GM23248 (cell line): ENCODE measurements at regions not wholly inside any gene's neighbourhood (a gene's known extent, or its start where the extent isn't known, plus 50 kb on each side); places are given as distances from the start of the nearest gene placed in this dataset.

ENCODE experiments used
- DNase-seq: peaks from one replicate; pipeline ENCODE4 v3.0.0-alpha.2; 2015
- H2AFZ ChIP-seq: fragments of 200-600 bp; sonication (generic); 2 replicates; pipeline ENCODE4 v1.6.1; 2016; ENCODE audit warnings: antibody characterized with exemption
- H3F3A ChIP-seq: fragments of 200-600 bp; sonication (generic); 2 replicates; pipeline ENCODE4 v1.6.1; 2016; ENCODE audit warnings: mild to moderate bottlenecking, antibody characterized with exemption, mixed run types; ENCODE audit not compliant: insufficient read depth
- H3K27ac ChIP-seq: fragments of 200-600 bp; sonication (generic); 2 replicates; pipeline ENCODE4 v1.5.1; 2016; ENCODE audit warnings: mild to moderate bottlenecking
- H3K27me3 ChIP-seq: fragments of 200-600 bp; sonication (generic); replicated peaks from 2 replicates; pipeline ENCODE4 v1.6.1; 2016; ENCODE audit warnings: mild to moderate bottlenecking; ENCODE audit not compliant: insufficient read depth
- H3K36me3 ChIP-seq: fragments of 200-600 bp; sonication (generic); 2 replicates; pipeline ENCODE4 v1.6.1; 2016; ENCODE audit warnings: low read depth, mild to moderate bottlenecking
- H3K4me1 ChIP-seq: fragments of 200-600 bp; sonication (generic); 2 replicates; pipeline ENCODE4 v1.6.1; 2016; ENCODE audit warnings: mild to moderate bottlenecking; ENCODE audit not compliant: insufficient read depth
- H3K4me2 ChIP-seq: fragments of 200-600 bp; sonication (generic); one replicate; pipeline ENCODE4 v1.6.1; 2016; ENCODE audit warnings: mild to moderate bottlenecking; ENCODE audit not compliant: unreplicated experiment
- H3K4me3 ChIP-seq: fragments of 200-600 bp; sonication (generic); 2 replicates; pipeline ENCODE4 v1.5.1; 2016; ENCODE audit warnings: mild to moderate bottlenecking
- H3K79me2 ChIP-seq: fragments of 200-600 bp; sonication (generic); 2 replicates; pipeline ENCODE4 v1.6.1; 2016; ENCODE audit warnings: mild to moderate bottlenecking; ENCODE audit not compliant: insufficient read depth
- H3K9ac ChIP-seq: fragments of 200-600 bp; sonication (generic); 2 replicates; pipeline ENCODE4 v1.6.1; 2016; ENCODE audit warnings: mild to moderate bottlenecking
- H3K9me2 ChIP-seq: fragments of 200-600 bp; sonication (generic); 2 replicates; pipeline ENCODE4 v1.6.1; 2016; ENCODE audit warnings: mixed run types, mild to moderate bottlenecking, moderate library complexity; ENCODE audit not compliant: insufficient read depth
- H3K9me3 ChIP-seq: fragments of 200-600 bp; sonication (generic); one replicate; pipeline ENCODE4 v1.6.1; 2017; ENCODE audit warnings: low read depth
- H4K20me1 ChIP-seq: fragments of 200-600 bp; sonication (generic); 2 replicates; pipeline ENCODE4 v1.6.0; 2016; ENCODE audit not compliant: insufficient read depth
- EZH2 ChIP-seq: fragments of 200-600 bp; sonication (generic); IDR thresholded peaks from 2 replicates; pipeline ENCODE4 v1.6.1; 2018; ENCODE audit warnings: antibody characterized with exemption, mild to moderate bottlenecking; ENCODE audit not compliant: insufficient read depth, poor library complexity, severe bottlenecking
- EZH2phosphoT487 ChIP-seq: fragments of 200-600 bp; sonication (generic); IDR thresholded peaks from 2 replicates; pipeline ENCODE4 v1.6.1; 2018; ENCODE audit warnings: antibody characterized with exemption, moderate library complexity, mild to moderate bottlenecking, low read depth; ENCODE audit not compliant: insufficient read depth
- WGBS, 2 experiments: methylation state at CpG; one replicate each; pipeline ENCODE4 v1.1.6; 2015 to 2017; ENCODE audit warnings: low lambda C conversion rate in 2 of 2, low coverage in 1 of 2; ENCODE audit errors: missing lambda C conversion rate in 2 of 2; 5-methylcytosine and 5-hydroxymethylcytosine counted together
- in situ Hi-C: fragments of 300-500 bp; cut with MboI; formaldehyde crosslinking; loops from 2 replicates; pipeline ENCODE4 v1.15.0; 2020

GRCh38 chr22:27086080-27087044 is 429.0 kb downstream of the MIAT start:
- peaks cover 14% of the 10 kb centered on the region; the same call in 1 of the 2 replicates for H3K27me3 ChIP-seq
- no peaks in the 10 kb centered on the region for H3K4me1 ChIP-seq
- no peaks in the 10 kb centered on the region for H4K20me1 ChIP-seq
- no peak for DNase-seq
- no peaks in the 10 kb centered on the region for H3F3A ChIP-seq
- no peaks in the 10 kb centered on the region for H3K79me2 ChIP-seq
- TF ChIP-seq EZH2phosphoT487 (no peak), EZH2 (no peak)
- H3K4me2 ChIP-seq, result no peak overlapping the region
- H3K9ac ChIP-seq, result no peak overlapping the region
- no peak overlapping the region for H3K4me3 ChIP-seq
- no peaks in the 10 kb centered on the region for H3K36me3 ChIP-seq
- no peak overlapping the region for H2AFZ ChIP-seq
- in situ Hi-C loops, result no loop called here
- 43 to 45% methylated on average over 17 to 18 of the region's 18 CpGs for WGBS, 2 experiments
- H3K9me3 ChIP-seq, result no peaks in the 10 kb centered on the region
- no peaks in the 10 kb centered on the region for H3K9me2 ChIP-seq
- no peak overlapping the region for H3K27ac ChIP-seq

DNA sequence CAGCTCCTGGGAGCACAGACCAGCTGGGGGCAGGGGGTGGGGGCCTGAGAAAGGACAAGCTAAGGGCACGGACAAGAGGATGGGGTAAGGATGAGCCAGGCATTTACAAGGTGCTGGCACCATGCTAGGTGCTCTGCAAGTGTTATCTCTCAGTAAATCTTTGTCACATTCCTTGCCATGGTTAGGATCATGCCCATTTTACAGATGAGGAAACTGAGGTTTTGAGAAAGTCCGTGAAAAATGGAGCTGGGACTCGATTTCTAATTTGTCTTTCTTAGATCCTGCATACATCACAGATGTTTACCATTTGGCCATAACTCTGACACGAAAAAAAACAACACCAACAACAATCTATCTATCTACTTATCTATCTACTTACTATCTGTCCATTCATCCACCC is 429.7 kb downstream of the MIAT start:
- WGBS, 2 experiments, result 56 to 58% methylated on average over 4 of the region's 4 CpGs
- TF ChIP-seq EZH2phosphoT487, result no peak
- TF ChIP-seq EZH2, result no peak

DNA sequence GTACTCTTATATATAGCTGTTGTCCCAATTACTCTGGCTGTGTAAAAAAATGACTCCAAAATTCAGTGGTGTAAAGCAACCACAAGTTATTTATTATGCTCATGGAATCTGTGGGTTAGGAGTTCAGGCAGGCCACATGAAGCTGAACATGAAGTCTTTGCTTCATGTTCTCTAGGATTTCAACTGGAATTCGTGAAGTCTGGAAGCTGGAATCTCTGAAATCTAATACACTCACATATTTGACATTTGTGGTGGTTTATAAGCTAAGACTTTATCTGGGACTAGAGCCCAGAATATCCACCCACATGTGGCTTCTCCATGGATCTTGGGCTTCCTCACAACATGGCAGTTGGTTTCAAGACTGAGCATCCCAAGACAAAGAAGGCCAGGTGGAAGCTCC is 430.6 kb downstream of the MIAT start:
- 0 to 7% methylated on average over 1 of the region's 1 CpG for WGBS, 2 experiments
- TF ChIP-seq EZH2phosphoT487 (no peak), EZH2 (no peak)
- no peaks in the 10 kb centered on the region for H3K36me3 ChIP-seq
- no peak overlapping the region for H3K9ac ChIP-seq
- no peak overlapping the region for H2AFZ ChIP-seq
- no peaks in the 10 kb centered on the region for H3F3A ChIP-seq
- no peak overlapping the region for H3K4me3 ChIP-seq
- no peaks in the 10 kb centered on the region for H3K4me1 ChIP-seq
- in situ Hi-C loops, result no loop called here
- H3K9me3 ChIP-seq, result no peaks in the 10 kb centered on the region
- peak; percentile 19 for DNase-seq
- H4K20me1 ChIP-seq, result no peaks in the 10 kb centered on the region
- no peaks in the 10 kb centered on the region for H3K9me2 ChIP-seq
- H3K79me2 ChIP-seq, result no peaks in the 10 kb centered on the region
- no peak overlapping the region for H3K4me2 ChIP-seq
- peaks cover 24% of the 10 kb centered on the region; the same call in 1 of the 2 replicates for H3K27me3 ChIP-seq
- no peak overlapping the region for H3K27ac ChIP-seq

More for the DNA sequence above, 429.7 kb downstream of the MIAT start:
- Histone ChIP-seq H3K9me2 (no peaks in the 10 kb centered on the region), H3K27ac (no peak overlapping the region), H4K20me1 (no peaks in the 10 kb centered on the region), H3K36me3 (no peaks in the 10 kb centered on the region), H3K4me1 (no peaks in the 10 kb centered on the region), H3K4me3 (no peak overlapping the region), H3K9me3 (no peaks in the 10 kb centered on the region), H2AFZ (no peak overlapping the region), H3K9ac (no peak overlapping the region), H3F3A (no peaks in the 10 kb centered on the region), H3K79me2 (no peaks in the 10 kb centered on the region), H3K4me2 (no peak overlapping the region), H3K27me3 (peaks cover 21% of the 10 kb centered on the region; the same call in 1 of the 2 replicates)
- DNase-seq, result no peak
- in situ Hi-C loops, result no loop called here

DNA sequence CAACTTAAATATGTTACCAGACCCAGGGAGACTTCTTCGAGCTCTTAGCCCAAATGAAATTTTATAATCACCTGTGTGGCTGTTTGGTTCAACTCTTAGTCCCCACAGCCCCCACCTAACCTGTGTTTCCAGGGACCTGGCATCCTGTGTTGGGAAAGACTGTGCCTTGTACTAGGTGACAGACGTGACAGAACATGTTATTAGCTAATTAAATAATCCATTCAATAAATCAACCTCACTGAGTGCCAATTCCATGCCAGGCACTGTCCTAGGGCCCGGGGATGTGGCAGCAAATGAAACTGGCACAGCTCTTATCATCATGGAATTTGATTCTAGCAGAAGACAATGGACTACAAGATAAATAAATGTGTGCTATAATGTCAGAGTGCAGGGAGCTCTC is 431.9 kb downstream of the MIAT start:
- H3K9ac ChIP-seq, result no peak overlapping the region
- no peaks in the 10 kb centered on the region for H3K4me1 ChIP-seq
- no peak for DNase-seq
- in situ Hi-C loops, result no loop called here
- no peaks in the 10 kb centered on the region for H3K9me2 ChIP-seq
- H3K4me3 ChIP-seq, result no peak overlapping the region
- H3F3A ChIP-seq, result no peaks in the 10 kb centered on the region
- no peaks in the 10 kb centered on the region for H4K20me1 ChIP-seq
- TF ChIP-seq EZH2phosphoT487 (no peak), EZH2 (no peak)
- no peaks in the 10 kb centered on the region for H3K9me3 ChIP-seq
- no peak overlapping the region for H2AFZ ChIP-seq
- H3K27me3 ChIP-seq, result peaks cover 24% of the 10 kb centered on the region; the same call in 1 of the 2 replicates
- H3K27ac ChIP-seq, result no peak overlapping the region
- WGBS, 2 experiments, result 18 to 29% methylated on average over 3 of the region's 3 CpGs
- no peaks in the 10 kb centered on the region for H3K36me3 ChIP-seq
- H3K4me2 ChIP-seq, result no peak overlapping the region
- no peaks in the 10 kb centered on the region for H3K79me2 ChIP-seq
